ENCODE measurements at regions not wholly inside any gene's neighbourhood (a gene's known extent, or its start where the extent isn't known, plus 50 kb on each side); places are given as distances from the start of the nearest gene placed in this dataset.

DNA sequence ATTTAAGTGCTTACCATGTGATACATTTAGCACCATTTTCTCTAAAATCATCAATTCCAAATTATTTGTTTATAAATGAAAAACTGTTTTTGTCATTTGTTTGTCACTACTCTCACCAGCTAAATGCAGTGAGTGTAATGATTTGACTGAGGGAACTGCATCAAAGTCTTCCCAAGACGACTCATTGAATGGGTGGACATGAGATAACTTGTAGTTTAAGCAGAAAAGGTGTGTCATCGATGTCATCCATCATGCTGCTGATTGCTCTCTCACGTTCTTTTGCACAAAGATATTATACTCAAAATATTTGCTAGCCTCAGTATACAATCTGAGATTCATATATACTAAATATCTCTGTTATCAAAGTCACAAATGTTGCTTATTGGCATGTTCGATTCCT is 366.5 kb downstream of the IRS2 start:
- TF ChIP-seq EZH2 (IDR thresholded peaks at IDR 0.05; ENCODE audit: insufficient read depth, low read length) = no peak
- TF ChIP-seq, protein P1, sequence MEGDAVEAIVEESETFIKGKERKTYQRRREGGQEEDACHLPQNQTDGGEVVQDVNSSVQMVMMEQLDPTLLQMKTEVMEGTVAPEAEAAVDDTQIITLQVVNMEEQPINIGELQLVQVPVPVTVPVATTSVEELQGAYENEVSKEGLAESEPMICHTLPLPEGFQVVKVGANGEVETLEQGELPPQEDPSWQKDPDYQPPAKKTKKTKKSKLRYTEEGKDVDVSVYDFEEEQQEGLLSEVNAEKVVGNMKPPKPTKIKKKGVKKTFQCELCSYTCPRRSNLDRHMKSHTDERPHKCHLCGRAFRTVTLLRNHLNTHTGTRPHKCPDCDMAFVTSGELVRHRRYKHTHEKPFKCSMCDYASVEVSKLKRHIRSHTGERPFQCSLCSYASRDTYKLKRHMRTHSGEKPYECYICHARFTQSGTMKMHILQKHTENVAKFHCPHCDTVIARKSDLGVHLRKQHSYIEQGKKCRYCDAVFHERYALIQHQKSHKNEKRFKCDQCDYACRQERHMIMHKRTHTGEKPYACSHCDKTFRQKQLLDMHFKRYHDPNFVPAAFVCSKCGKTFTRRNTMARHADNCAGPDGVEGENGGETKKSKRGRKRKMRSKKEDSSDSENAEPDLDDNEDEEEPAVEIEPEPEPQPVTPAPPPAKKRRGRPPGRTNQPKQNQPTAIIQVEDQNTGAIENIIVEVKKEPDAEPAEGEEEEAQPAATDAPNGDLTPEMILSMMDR (IDR thresholded peaks at IDR 0.05; ENCODE audit: insufficient read depth, low read depth, low read length) = no peak
